Keratinocyte (primary cell): ENCODE measurements at regions not wholly inside any gene's neighbourhood (a gene's known extent, or its start where the extent isn't known, plus 50 kb on each side); places are given as distances from the start of the nearest gene placed in this dataset.

Experiments
- EZH2 ChIP-seq: IDR thresholded peaks from one replicate; pipeline ENCODE4 v1.6.1; 2012; ENCODE audit warnings: inconsistent platforms, mild to moderate bottlenecking, low read length, moderate library complexity
- TF ChIP-seq, protein P1 (sequence below), 3 experiments: IDR thresholded peaks in 1 of 3; conservative IDR thresholded peaks in 1 of 3; optimal IDR thresholded peaks in 1 of 3; 2 replicates in 2 of 3; 3 replicates in 1 of 3; pipeline versions ENCODE3 to v1.5.1; 2011; ENCODE audit warnings: low read length in 3 of 3, mild to moderate bottlenecking in 3 of 3, moderate library complexity in 2 of 3, control low read depth in 1 of 3, inconsistent platforms in 1 of 3; ENCODE audit not compliant: insufficient read depth in 2 of 3; ENCODE audit errors: extremely low read depth in 1 of 3

DNA sequence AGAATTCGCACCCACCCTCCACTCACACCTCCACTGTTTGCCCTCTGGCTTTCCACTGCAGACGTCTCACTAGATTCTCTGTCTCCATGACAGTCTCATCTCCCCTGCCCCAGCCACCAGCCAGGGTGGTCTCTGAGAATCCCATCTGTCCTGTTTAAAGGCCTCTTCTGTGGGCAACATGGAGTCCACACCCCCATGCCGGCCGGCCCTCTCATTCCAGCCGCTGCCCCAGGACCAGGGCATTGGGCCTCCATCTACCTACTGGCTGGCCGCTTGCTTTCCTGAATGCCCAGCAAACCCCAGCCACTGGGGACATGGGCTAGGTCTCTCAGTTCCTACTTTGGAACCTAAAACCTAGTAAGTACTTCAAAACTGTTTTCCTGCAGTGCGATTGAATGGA lies 65.6 kb upstream of the RUFY1 start:
- TF ChIP-seq, protein P1, sequence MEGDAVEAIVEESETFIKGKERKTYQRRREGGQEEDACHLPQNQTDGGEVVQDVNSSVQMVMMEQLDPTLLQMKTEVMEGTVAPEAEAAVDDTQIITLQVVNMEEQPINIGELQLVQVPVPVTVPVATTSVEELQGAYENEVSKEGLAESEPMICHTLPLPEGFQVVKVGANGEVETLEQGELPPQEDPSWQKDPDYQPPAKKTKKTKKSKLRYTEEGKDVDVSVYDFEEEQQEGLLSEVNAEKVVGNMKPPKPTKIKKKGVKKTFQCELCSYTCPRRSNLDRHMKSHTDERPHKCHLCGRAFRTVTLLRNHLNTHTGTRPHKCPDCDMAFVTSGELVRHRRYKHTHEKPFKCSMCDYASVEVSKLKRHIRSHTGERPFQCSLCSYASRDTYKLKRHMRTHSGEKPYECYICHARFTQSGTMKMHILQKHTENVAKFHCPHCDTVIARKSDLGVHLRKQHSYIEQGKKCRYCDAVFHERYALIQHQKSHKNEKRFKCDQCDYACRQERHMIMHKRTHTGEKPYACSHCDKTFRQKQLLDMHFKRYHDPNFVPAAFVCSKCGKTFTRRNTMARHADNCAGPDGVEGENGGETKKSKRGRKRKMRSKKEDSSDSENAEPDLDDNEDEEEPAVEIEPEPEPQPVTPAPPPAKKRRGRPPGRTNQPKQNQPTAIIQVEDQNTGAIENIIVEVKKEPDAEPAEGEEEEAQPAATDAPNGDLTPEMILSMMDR (optimal IDR thresholded peaks at IDR 0.05 in 1 of 3, IDR thresholded peaks at IDR 0.05 in 1 of 3, conservative IDR thresholded peaks at IDR 0.05 in 1 of 3; ENCODE audit: extremely low read depth in 1 of 3, insufficient read depth in 2 of 3, low read length in 3 of 3): no peak
- TF ChIP-seq EZH2: no peak
